Loucy (cell line): ENCODE measurements at regions not wholly inside any gene's neighbourhood (a gene's known extent, or its start where the extent isn't known, plus 50 kb on each side); places are given as distances from the start of the nearest gene placed in this dataset.

Experiments used
- CTCF ChIP-seq: fragments of 200-600 bp; sonication (generic); conservative IDR thresholded peaks from 2 replicates; pipeline ENCODE4 v1.5.1; 2014; ENCODE audit warnings: mild to moderate bottlenecking, antibody characterized with exemption, low read length
- EZH2phosphoT487 ChIP-seq: fragments of 200-600 bp; IDR thresholded peaks from 2 replicates; pipeline ENCODE4 v1.6.1; 2018; ENCODE audit warnings: antibody characterized with exemption, mild to moderate bottlenecking, moderate library complexity, borderline replicate concordance

GRCh38 chr6:27651371-27651732 lies 178.4 kb upstream of the ZNF184 start:
- TF ChIP-seq CTCF: no peak
- no peak for TF ChIP-seq EZH2phosphoT487
